ENCODE measurements at regions not wholly inside any gene's neighbourhood (a gene's known extent, or its start where the extent isn't known, plus 50 kb on each side); places are given as distances from the start of the nearest gene placed in this dataset.
A peak's percentile ranks its signal among the peaks of the same experiment; 100 is the strongest.
"Not testable (repeated sequence)": the region's sequence is repeated elsewhere in the genome, so short reads cannot be mapped to it uniquely, and the experiment has no call there.

- H3K36me3 ChIP-seq (ENCODE audit: insufficient read depth, low read depth, low read length); H3K27ac ChIP-seq (ENCODE audit: low read length); H3K27me3 ChIP-seq (ENCODE audit: insufficient read depth, low read length); H3K9ac ChIP-seq (ENCODE audit: low read depth, low read length); H3K4me3 ChIP-seq (ENCODE audit: low read length); H3K4me1 ChIP-seq (ENCODE audit: insufficient read depth, low read length): not testable (repeated sequence)
- H3K9me3 ChIP-seq (ENCODE audit: insufficient read depth, low read depth, low read length): peaks cover 52% of the 10 kb centered on the region
Observed at GRCh38 chr10:42533866-42534265, 104.5 kb downstream of the ZNF33B start.

- H3K4me1 ChIP-seq (ENCODE audit: insufficient read depth, low read length): no peaks in the 10 kb centered on the region
- H3K27ac ChIP-seq (ENCODE audit: low read length): no peak overlapping the region
- H3K27me3 ChIP-seq (ENCODE audit: insufficient read depth, low read length): no peaks in the 10 kb centered on the region
- H3K4me3 ChIP-seq (ENCODE audit: low read length): no peak overlapping the region
- H3K9ac ChIP-seq (ENCODE audit: low read depth, low read length): no peak overlapping the region
- H3K36me3 ChIP-seq (ENCODE audit: insufficient read depth, low read depth, low read length): no peaks in the 10 kb centered on the region
- H3K9me3 ChIP-seq (ENCODE audit: insufficient read depth, low read depth, low read length): peaks cover 47% of the 10 kb centered on the region
Observed at GRCh38 chr10:42532996-42533395, 105.4 kb downstream of the ZNF33B start.

- no peak overlapping the region for H3K4me3 ChIP-seq (ENCODE audit: low read length)
- H3K27me3 ChIP-seq (ENCODE audit: insufficient read depth, low read length): no peaks in the 10 kb centered on the region
- no peak overlapping the region for H3K27ac ChIP-seq (ENCODE audit: low read length)
- H3K9ac ChIP-seq (ENCODE audit: low read depth, low read length): no peak overlapping the region
- peaks cover 47% of the 10 kb centered on the region for H3K36me3 ChIP-seq (ENCODE audit: insufficient read depth, low read depth, low read length)
- no peaks in the 10 kb centered on the region for H3K4me1 ChIP-seq (ENCODE audit: insufficient read depth, low read length)
- peaks cover 76% of the 10 kb centered on the region for H3K9me3 ChIP-seq (ENCODE audit: insufficient read depth, low read depth, low read length)
Observed at GRCh38 chr10:42523098-42523497, 115.3 kb downstream of the ZNF33B start.

GRCh38 chr10:42519761-42520460, 118.5 kb downstream of the ZNF33B start:
- Histone ChIP-seq H3K9me3 (ENCODE audit: insufficient read depth, low read depth, low read length) (peaks cover 98% of the 10 kb centered on the region), H3K4me3 (ENCODE audit: low read length) (0 out of 2 replicates have a peak overlapping the region, but pooled peaks have one; percentile 2), H3K9ac (ENCODE audit: low read depth, low read length) (no peak overlapping the region), H3K27ac (ENCODE audit: low read length) (no peak overlapping the region), H3K36me3 (ENCODE audit: insufficient read depth, low read depth, low read length) (peaks cover 47% of the 10 kb centered on the region), H3K27me3 (ENCODE audit: insufficient read depth, low read length) (no peaks in the 10 kb centered on the region), H3K4me1 (ENCODE audit: insufficient read depth, low read length) (no peaks in the 10 kb centered on the region)

GRCh38 chr10:42519079-42519478, 119.3 kb downstream of the ZNF33B start:
- Histone ChIP-seq H3K4me3 (ENCODE audit: low read length) (peak overlapping the region; percentile 2; the same call in 1 of the 2 replicates), H3K36me3 (ENCODE audit: insufficient read depth, low read depth, low read length) (peaks cover 46% of the 10 kb centered on the region), H3K27me3 (ENCODE audit: insufficient read depth, low read length) (no peaks in the 10 kb centered on the region), H3K9ac (ENCODE audit: low read depth, low read length) (no peak overlapping the region), H3K4me1 (ENCODE audit: insufficient read depth, low read length) (no peaks in the 10 kb centered on the region), H3K27ac (ENCODE audit: low read length) (no peak overlapping the region), H3K9me3 (ENCODE audit: insufficient read depth, low read depth, low read length) (peaks cover 99% of the 10 kb centered on the region)

GRCh38 chr10:42513921-42514320, 124.4 kb downstream of the ZNF33B start:
- H3K9ac ChIP-seq (ENCODE audit: low read depth, low read length): no peak overlapping the region
- H3K9me3 ChIP-seq (ENCODE audit: insufficient read depth, low read depth, low read length): peaks cover 96% of the 10 kb centered on the region
- H3K36me3 ChIP-seq (ENCODE audit: insufficient read depth, low read depth, low read length): no peaks in the 10 kb centered on the region
- H3K4me1 ChIP-seq (ENCODE audit: insufficient read depth, low read length): no peaks in the 10 kb centered on the region
- no peak overlapping the region for H3K4me3 ChIP-seq (ENCODE audit: low read length)
- H3K27me3 ChIP-seq (ENCODE audit: insufficient read depth, low read length): no peaks in the 10 kb centered on the region
- H3K27ac ChIP-seq (ENCODE audit: low read length): no peak overlapping the region

GRCh38 chr10:42491801-42492200, 146.6 kb downstream of the ZNF33B start:
- Histone ChIP-seq H3K9me3 (ENCODE audit: insufficient read depth, low read depth, low read length) (peaks cover 90% of the 10 kb centered on the region), H3K9ac (ENCODE audit: low read depth, low read length) (no peak overlapping the region), H3K4me3 (ENCODE audit: low read length) (no peak overlapping the region), H3K4me1 (ENCODE audit: insufficient read depth, low read length) (no peaks in the 10 kb centered on the region), H3K27me3 (ENCODE audit: insufficient read depth, low read length) (no peaks in the 10 kb centered on the region), H3K36me3 (ENCODE audit: insufficient read depth, low read depth, low read length) (no peaks in the 10 kb centered on the region), H3K27ac (ENCODE audit: low read length) (no peak overlapping the region)

- Histone ChIP-seq H3K27me3 (ENCODE audit: insufficient read depth, low read length) (no peaks in the 10 kb centered on the region), H3K4me3 (ENCODE audit: low read length) (no peak overlapping the region; the same call in 1 of the 2 replicates), H3K36me3 (ENCODE audit: insufficient read depth, low read depth, low read length) (no peaks in the 10 kb centered on the region), H3K4me1 (ENCODE audit: insufficient read depth, low read length) (no peaks in the 10 kb centered on the region), H3K9me3 (ENCODE audit: insufficient read depth, low read depth, low read length) (peaks cover 94% of the 10 kb centered on the region), H3K27ac (ENCODE audit: low read length) (no peak overlapping the region), H3K9ac (ENCODE audit: low read depth, low read length) (no peak overlapping the region)
Observed at GRCh38 chr10:42491001-42491592, 147.3 kb downstream of the ZNF33B start.

- Histone ChIP-seq H3K27me3 (ENCODE audit: insufficient read depth, low read length) (no peaks in the 10 kb centered on the region), H3K27ac (ENCODE audit: low read length) (no peak overlapping the region), H3K9me3 (ENCODE audit: insufficient read depth, low read depth, low read length) (peaks cover 94% of the 10 kb centered on the region), H3K36me3 (ENCODE audit: insufficient read depth, low read depth, low read length) (no peaks in the 10 kb centered on the region), H3K9ac (ENCODE audit: low read depth, low read length) (no peak overlapping the region), H3K4me3 (ENCODE audit: low read length) (no peak overlapping the region), H3K4me1 (ENCODE audit: insufficient read depth, low read length) (no peaks in the 10 kb centered on the region)
Observed at GRCh38 chr10:42490368-42490767, 148.0 kb downstream of the ZNF33B start.

GRCh38 chr10:42488416-42488815, 150.0 kb downstream of the ZNF33B start:
- Histone ChIP-seq H3K4me3 (ENCODE audit: low read length) (no peak overlapping the region; the same call in 1 of the 2 replicates), H3K27ac (ENCODE audit: low read length) (no peak overlapping the region), H3K27me3 (ENCODE audit: insufficient read depth, low read length) (no peaks in the 10 kb centered on the region), H3K36me3 (ENCODE audit: insufficient read depth, low read depth, low read length) (no peaks in the 10 kb centered on the region), H3K4me1 (ENCODE audit: insufficient read depth, low read length) (no peaks in the 10 kb centered on the region), H3K9ac (ENCODE audit: low read depth, low read length) (no peak overlapping the region), H3K9me3 (ENCODE audit: insufficient read depth, low read depth, low read length) (peaks cover 94% of the 10 kb centered on the region)

GRCh38 chr10:42482411-42482810, 156.0 kb downstream of the ZNF33B start:
- no peak overlapping the region for H3K9ac ChIP-seq (ENCODE audit: low read depth, low read length)
- H3K36me3 ChIP-seq (ENCODE audit: insufficient read depth, low read depth, low read length): no peaks in the 10 kb centered on the region
- no peaks in the 10 kb centered on the region for H3K4me1 ChIP-seq (ENCODE audit: insufficient read depth, low read length)
- H3K4me3 ChIP-seq (ENCODE audit: low read length): no peak overlapping the region
- H3K27me3 ChIP-seq (ENCODE audit: insufficient read depth, low read length): no peaks in the 10 kb centered on the region
- no peak overlapping the region for H3K27ac ChIP-seq (ENCODE audit: low read length)
- peaks cover 95% of the 10 kb centered on the region for H3K9me3 ChIP-seq (ENCODE audit: insufficient read depth, low read depth, low read length)

- Histone ChIP-seq H3K9me3 (ENCODE audit: insufficient read depth, low read depth, low read length) (peaks cover 94% of the 10 kb centered on the region), H3K9ac (ENCODE audit: low read depth, low read length) (no peak overlapping the region), H3K27ac (ENCODE audit: low read length) (no peak overlapping the region), H3K36me3 (ENCODE audit: insufficient read depth, low read depth, low read length) (no peaks in the 10 kb centered on the region), H3K4me3 (ENCODE audit: low read length) (no peak overlapping the region; the same call in 1 of the 2 replicates), H3K27me3 (ENCODE audit: insufficient read depth, low read length) (no peaks in the 10 kb centered on the region), H3K4me1 (ENCODE audit: insufficient read depth, low read length) (no peaks in the 10 kb centered on the region)
Observed at GRCh38 chr10:42479057-42479456, 159.3 kb downstream of the ZNF33B start.

All from iPS-20b (cell line).